ENCODE measurements at regions not wholly inside any gene's neighbourhood (a gene's known extent, or its start where the extent isn't known, plus 50 kb on each side); places are given as distances from the start of the nearest gene placed in this dataset.

DNA sequence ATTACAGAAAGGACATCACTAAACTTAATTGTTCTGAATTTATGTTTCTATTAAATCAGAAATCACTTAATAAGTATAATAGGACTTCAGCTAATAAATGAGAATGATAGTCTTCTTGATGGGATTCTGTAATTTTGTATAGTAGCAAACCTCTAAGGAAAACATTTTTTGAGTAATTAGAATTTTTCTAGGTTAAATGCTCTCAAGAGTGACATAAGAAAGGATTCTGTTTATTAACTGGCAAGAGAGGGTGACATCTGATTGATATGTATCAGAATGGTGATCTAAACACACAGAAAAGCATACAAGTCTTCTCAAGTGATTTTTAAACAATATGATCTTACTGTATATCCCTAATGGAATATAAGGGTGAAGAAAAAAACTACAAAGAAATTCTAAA is 1597.7 kb upstream of the PRR20A start:
- H3K4me1 ChIP-seq (replicated peaks), result no peaks in the 10 kb centered on the region
- H3K36me3 ChIP-seq, result no peaks in the 10 kb centered on the region
- H3K9me3 ChIP-seq (replicated peaks), result no peaks in the 10 kb centered on the region
- H3K27me3 ChIP-seq (replicated peaks), result no peaks in the 10 kb centered on the region
- H3K4me3 ChIP-seq, result no peak overlapping the region
- H3K27ac ChIP-seq, result no peak overlapping the region
- DNase-seq (ENCODE audit: low read depth in 1 of 2, low spot score in 2 of 2), result no peak

GRCh38 chr13:55550624-55551023 is 1590.1 kb upstream of the PRR20A start:
- Histone ChIP-seq H3K36me3 (no peaks in the 10 kb centered on the region), H3K27ac (no peak overlapping the region), H3K4me3 (no peak overlapping the region), H3K9me3 (replicated peaks) (no peaks in the 10 kb centered on the region), H3K4me1 (replicated peaks) (no peaks in the 10 kb centered on the region), H3K27me3 (replicated peaks) (no peaks in the 10 kb centered on the region)
- DNase-seq (ENCODE audit: low read depth in 1 of 2, low spot score in 2 of 2), result no peak

DNA sequence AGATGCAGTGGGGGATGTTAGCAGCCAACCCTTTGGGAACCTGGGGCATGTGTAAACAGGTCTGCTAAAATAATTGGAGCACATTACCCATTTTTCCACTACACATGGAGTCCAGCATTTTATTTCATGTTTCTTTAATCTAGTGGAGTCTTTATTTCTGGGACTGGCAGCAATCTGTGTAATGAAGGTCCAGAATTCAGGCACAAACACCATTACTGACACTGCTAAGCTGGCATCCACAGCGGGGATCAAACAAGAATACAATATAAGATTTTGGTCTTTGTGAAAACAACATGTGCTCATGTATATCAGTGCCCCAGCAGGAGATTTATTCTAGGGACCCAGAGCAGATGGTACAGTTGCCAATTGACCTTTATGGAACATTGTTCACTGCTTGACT is 1587.0 kb upstream of the PRR20A start:
- Histone ChIP-seq H3K36me3 (no peaks in the 10 kb centered on the region), H3K27me3 (replicated peaks) (no peaks in the 10 kb centered on the region), H3K4me3 (no peak overlapping the region), H3K4me1 (replicated peaks) (no peaks in the 10 kb centered on the region), H3K9me3 (replicated peaks) (no peaks in the 10 kb centered on the region), H3K27ac (no peak overlapping the region)
- DNase-seq (ENCODE audit: low read depth in 1 of 2, low spot score in 2 of 2), result no peak

DNA sequence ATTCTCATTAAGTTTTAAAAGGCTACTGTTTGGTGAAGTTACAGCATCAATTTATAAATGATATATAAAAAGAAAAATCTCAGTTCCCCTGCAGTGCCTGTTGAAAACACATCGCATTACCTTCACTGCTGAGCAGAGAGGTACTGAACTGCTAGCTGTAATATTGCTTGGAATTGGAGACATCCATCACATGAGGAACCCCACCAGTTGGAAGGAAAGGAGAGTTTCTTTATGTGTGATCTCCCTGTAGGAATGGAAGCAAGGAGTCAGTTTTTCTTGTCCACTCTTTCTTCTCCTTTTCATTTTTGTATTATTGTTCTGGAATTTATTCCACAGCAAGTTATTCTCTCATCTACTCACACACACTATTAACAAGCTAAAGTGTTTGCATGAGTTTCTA is 1586.0 kb upstream of the PRR20A start:
- Histone ChIP-seq H3K4me3 (no peak overlapping the region), H3K27me3 (replicated peaks) (no peaks in the 10 kb centered on the region), H3K36me3 (no peaks in the 10 kb centered on the region), H3K4me1 (replicated peaks) (no peaks in the 10 kb centered on the region), H3K27ac (no peak overlapping the region), H3K9me3 (replicated peaks) (no peaks in the 10 kb centered on the region)
- DNase-seq (ENCODE audit: low read depth in 1 of 2, low spot score in 2 of 2), result no peak

GRCh38 chr13:55560331-55560730 is 1580.4 kb upstream of the PRR20A start:
- Histone ChIP-seq H3K4me3 (no peak overlapping the region), H3K27me3 (replicated peaks) (no peaks in the 10 kb centered on the region), H3K4me1 (replicated peaks) (no peaks in the 10 kb centered on the region), H3K27ac (no peak overlapping the region), H3K36me3 (no peaks in the 10 kb centered on the region), H3K9me3 (replicated peaks) (no peaks in the 10 kb centered on the region)
- no peak for DNase-seq (ENCODE audit: low read depth in 1 of 2, low spot score in 2 of 2)

DNA sequence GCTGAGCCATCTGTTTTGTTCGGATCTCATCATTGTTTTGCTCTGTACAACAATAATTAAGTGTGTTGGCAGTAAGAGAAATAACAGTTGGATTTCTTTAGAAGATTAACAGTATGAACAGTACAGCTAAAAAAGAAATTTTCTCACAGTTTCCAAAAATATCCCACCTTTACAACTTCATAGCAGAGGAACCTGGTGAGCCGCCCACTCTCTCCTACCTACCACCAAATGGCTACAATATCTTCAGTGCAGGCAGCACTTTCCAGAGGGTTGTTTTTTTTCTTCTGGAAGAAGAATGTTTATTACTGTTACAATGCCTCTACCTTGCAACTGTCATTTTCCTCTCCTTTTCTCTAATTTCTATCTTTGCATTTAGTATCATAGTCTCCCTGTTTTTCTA is 1577.5 kb upstream of the PRR20A start:
- Histone ChIP-seq H3K4me1 (replicated peaks) (no peaks in the 10 kb centered on the region), H3K4me3 (no peak overlapping the region), H3K36me3 (no peaks in the 10 kb centered on the region), H3K27me3 (replicated peaks) (no peaks in the 10 kb centered on the region), H3K27ac (no peak overlapping the region), H3K9me3 (replicated peaks) (no peaks in the 10 kb centered on the region)
- DNase-seq (ENCODE audit: low read depth in 1 of 2, low spot score in 2 of 2), result no peak

- Histone ChIP-seq H3K4me1 (replicated peaks) (no peaks in the 10 kb centered on the region), H3K9me3 (replicated peaks) (no peaks in the 10 kb centered on the region), H3K27me3 (replicated peaks) (no peaks in the 10 kb centered on the region), H3K27ac (no peak overlapping the region), H3K4me3 (no peak overlapping the region), H3K36me3 (no peaks in the 10 kb centered on the region)
- DNase-seq (ENCODE audit: low read depth in 1 of 2, low spot score in 2 of 2), result no peak
Observed at GRCh38 chr13:55566334-55566733, 1574.4 kb upstream of the PRR20A start.

GRCh38 chr13:55566779-55567178 is 1573.9 kb upstream of the PRR20A start:
- Histone ChIP-seq H3K36me3 (no peaks in the 10 kb centered on the region), H3K4me1 (replicated peaks) (no peaks in the 10 kb centered on the region), H3K27ac (no peak overlapping the region), H3K27me3 (replicated peaks) (no peaks in the 10 kb centered on the region), H3K9me3 (replicated peaks) (no peaks in the 10 kb centered on the region), H3K4me3 (no peak overlapping the region)
- DNase-seq (ENCODE audit: low read depth in 1 of 2, low spot score in 2 of 2), result no peak

DNA sequence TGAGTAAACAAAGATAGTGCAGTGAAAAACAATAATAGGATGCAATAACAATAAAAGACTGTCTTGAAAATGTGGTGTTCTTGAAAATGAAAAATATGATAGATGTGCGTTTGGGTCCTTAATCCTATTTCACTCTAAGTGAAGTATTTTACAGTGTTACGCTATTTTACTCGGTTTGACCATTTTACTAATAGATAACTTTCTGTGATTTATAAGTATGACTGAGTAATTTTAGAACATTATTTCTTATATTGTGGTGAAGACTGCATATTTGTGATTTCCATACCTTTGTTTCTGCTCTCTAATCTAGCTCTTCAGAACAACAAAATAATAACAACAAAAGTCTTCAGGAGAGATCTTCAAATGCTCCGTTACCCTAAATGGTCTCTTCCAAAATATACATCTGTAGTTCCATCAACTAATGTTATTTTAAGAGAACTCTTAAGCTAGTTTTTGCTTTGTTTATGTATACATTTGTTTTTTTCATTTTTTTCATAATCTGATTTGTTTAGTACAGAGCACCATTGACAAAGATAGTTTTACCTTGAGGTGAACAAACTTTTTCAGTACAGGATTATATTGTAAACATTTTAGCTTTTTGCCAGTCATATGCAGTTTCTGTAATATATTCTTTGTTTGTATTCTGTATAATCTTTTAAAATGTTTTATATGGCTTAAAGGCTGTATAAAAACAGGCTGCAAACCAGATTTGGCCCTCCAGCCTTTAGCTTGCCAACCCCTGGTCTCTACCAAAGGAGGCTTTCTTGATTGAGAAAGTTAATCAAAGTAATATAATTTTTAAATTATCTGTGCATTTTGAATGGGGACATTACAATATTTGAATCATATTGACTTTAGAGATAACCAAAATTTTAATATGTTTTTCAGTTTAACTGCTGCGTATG is 1572.7 kb upstream of the PRR20A start:
- H3K36me3 ChIP-seq, result no peaks in the 10 kb centered on the region
- H3K4me1 ChIP-seq (replicated peaks), result no peaks in the 10 kb centered on the region
- no peak overlapping the region for H3K4me3 ChIP-seq
- H3K27ac ChIP-seq, result no peak overlapping the region
- H3K27me3 ChIP-seq (replicated peaks), result no peaks in the 10 kb centered on the region
- H3K9me3 ChIP-seq (replicated peaks), result no peaks in the 10 kb centered on the region
- DNase-seq (ENCODE audit: low read depth in 1 of 2, low spot score in 2 of 2), result no peak

DNA sequence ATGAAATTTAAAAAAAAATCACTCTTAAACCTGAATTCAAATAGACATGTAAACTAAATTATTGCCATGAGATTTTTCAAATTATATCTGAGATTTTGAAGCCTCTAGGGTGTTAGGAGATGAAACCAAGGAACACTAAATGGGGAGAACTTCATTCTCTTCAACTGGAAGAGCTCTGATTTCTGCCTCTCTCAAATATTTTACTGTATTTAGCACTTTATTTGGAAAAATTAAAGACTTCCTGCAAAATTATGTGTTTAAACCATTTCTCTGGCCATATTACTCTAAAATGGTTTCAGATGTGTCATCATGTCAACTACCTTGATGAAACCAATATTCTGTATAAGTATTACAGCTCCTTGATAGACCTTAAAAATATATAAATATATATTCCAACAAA is 1571.6 kb upstream of the PRR20A start:
- no peaks in the 10 kb centered on the region for H3K4me1 ChIP-seq (replicated peaks)
- no peak for DNase-seq (ENCODE audit: low read depth in 1 of 2, low spot score in 2 of 2)
- H3K9me3 ChIP-seq (replicated peaks), result no peaks in the 10 kb centered on the region
- H3K27me3 ChIP-seq (replicated peaks), result no peaks in the 10 kb centered on the region
- H3K36me3 ChIP-seq, result no peaks in the 10 kb centered on the region
- no peak overlapping the region for H3K27ac ChIP-seq
- no peak overlapping the region for H3K4me3 ChIP-seq

DNA sequence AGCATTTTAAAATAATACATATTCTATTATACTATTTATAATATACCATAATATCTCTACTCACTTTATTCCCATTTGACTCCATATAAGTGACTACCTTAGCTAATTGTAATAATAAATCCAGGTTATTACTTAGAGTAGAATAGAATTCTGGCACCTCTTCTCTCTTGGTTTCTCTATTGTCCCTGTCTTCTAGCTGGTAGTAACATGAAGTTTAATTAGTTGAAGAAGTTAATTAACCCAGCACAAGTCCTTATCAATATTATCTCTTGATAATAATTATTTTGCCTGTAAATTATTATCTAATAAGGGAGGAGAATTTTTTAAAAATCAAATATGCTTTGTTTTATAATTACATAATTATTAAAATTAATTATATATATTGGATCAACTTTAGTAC is 1571.2 kb upstream of the PRR20A start:
- H3K36me3 ChIP-seq, result no peaks in the 10 kb centered on the region
- no peak for DNase-seq (ENCODE audit: low read depth in 1 of 2, low spot score in 2 of 2)
- no peaks in the 10 kb centered on the region for H3K27me3 ChIP-seq (replicated peaks)
- no peak overlapping the region for H3K4me3 ChIP-seq
- no peak overlapping the region for H3K27ac ChIP-seq
- no peaks in the 10 kb centered on the region for H3K9me3 ChIP-seq (replicated peaks)
- no peaks in the 10 kb centered on the region for H3K4me1 ChIP-seq (replicated peaks)

DNA sequence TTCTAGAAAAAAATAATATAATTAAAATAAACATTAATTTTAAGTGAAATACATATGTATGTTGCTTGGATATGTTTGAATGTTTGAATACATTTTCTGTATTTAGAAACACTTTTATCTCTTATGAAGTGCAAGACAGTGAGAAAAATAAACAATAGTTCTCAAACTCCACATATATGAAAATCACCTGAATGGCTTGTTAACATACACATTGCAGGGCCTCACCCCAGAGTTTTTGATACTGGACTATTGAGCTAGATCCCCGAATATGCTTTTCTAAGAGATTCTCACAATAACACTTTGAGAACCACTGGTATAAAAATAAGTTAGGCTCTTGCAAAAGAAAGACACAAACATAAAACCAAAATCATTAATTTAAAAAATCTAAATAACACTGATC is 1570.3 kb upstream of the PRR20A start:
- no peak overlapping the region for H3K27ac ChIP-seq
- no peaks in the 10 kb centered on the region for H3K4me1 ChIP-seq (replicated peaks)
- no peak for DNase-seq (ENCODE audit: low read depth in 1 of 2, low spot score in 2 of 2)
- H3K9me3 ChIP-seq (replicated peaks), result no peaks in the 10 kb centered on the region
- H3K36me3 ChIP-seq, result no peaks in the 10 kb centered on the region
- no peak overlapping the region for H3K4me3 ChIP-seq
- no peaks in the 10 kb centered on the region for H3K27me3 ChIP-seq (replicated peaks)

- Histone ChIP-seq H3K27me3 (replicated peaks) (no peaks in the 10 kb centered on the region), H3K27ac (no peak overlapping the region), H3K9me3 (replicated peaks) (no peaks in the 10 kb centered on the region), H3K4me1 (replicated peaks) (no peaks in the 10 kb centered on the region), H3K4me3 (no peak overlapping the region), H3K36me3 (no peaks in the 10 kb centered on the region)
- DNase-seq (ENCODE audit: low read depth in 1 of 2, low spot score in 2 of 2), result no peak
Observed at GRCh38 chr13:55571237-55571867, 1569.4 kb upstream of the PRR20A start.

DNA sequence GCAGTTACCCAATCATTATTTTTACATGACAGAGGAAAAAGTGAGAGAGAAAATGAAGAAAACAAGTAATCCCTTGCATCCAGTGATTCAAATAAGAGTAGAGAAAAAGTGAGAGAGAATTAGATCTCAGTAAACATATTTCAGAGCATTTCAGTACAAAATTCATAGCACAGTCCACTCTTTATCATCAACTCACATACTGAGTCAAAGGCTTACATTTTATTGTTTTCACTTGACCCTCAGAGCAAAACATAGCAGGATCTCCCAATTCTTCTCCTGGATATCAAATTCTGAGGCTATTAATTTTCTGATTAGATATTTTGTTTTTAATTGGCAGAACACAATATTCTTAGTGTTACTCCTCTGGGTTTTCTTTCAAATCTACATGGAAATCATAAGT is 1568.3 kb upstream of the PRR20A start:
- Histone ChIP-seq H3K9me3 (replicated peaks) (no peaks in the 10 kb centered on the region), H3K27me3 (replicated peaks) (no peaks in the 10 kb centered on the region), H3K36me3 (no peaks in the 10 kb centered on the region), H3K4me3 (no peak overlapping the region), H3K27ac (no peak overlapping the region), H3K4me1 (replicated peaks) (no peaks in the 10 kb centered on the region)
- no peak for DNase-seq (ENCODE audit: low read depth in 1 of 2, low spot score in 2 of 2)
